MM.1S (cell line): ENCODE measurements at regions not wholly inside any gene's neighbourhood (a gene's known extent, or its start where the extent isn't known, plus 50 kb on each side); places are given as distances from the start of the nearest gene placed in this dataset.

Experiments
- CTCF ChIP-seq: fragments of 300-600 bp; sonication (generic); IDR thresholded peaks from 2 replicates; pipeline ENCODE4 v1.5.1; 2016; ENCODE audit warnings: antibody characterized with exemption, low read length, mixed read lengths
- EZH2 ChIP-seq: fragments of 300-600 bp; sonication (generic); optimal IDR thresholded peaks from 2 replicates; pipeline ENCODE3; 2017; ENCODE audit warnings: low read depth, mild to moderate bottlenecking, antibody characterized with exemption, low read length, mixed read lengths

- TF ChIP-seq CTCF (no peak), EZH2 (no peak)
These were observed 429.5 kb downstream of the ZIC1 start for GRCh38 chr3:147838652-147839051.
